ENCODE measurements at regions not wholly inside any gene's neighbourhood (a gene's known extent, or its start where the extent isn't known, plus 50 kb on each side); places are given as distances from the start of the nearest gene placed in this dataset.

DNA sequence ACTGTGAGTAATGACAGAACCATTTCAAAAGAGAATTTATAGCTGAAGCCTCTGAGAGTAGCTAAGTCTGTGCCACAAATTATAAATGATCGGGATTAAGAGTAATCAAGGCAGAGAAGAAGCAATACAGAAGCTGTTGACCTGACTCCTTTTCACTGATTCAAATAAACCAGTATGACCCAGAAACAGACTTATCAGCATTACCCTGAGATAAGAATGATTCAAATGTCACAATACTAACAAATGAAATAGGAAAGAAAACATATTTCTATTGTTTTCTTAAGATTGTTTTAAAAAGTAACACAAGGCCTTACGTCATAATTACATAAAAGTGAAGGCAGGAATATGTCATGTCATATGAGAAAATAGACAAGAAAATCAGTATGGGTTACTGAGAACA is 1534.6 kb downstream of the SI start:
- ATAC-seq (no peak), DNase-seq (no peak)
- Histone ChIP-seq H3K4me1 (no peaks in the 10 kb centered on the region), H3K4me3 (no peak overlapping the region), H3K27me3 (ENCODE audit: insufficient read depth in 3 of 3, low read length in 2 of 3) (no peaks in the 10 kb centered on the region), H3K36me3 (ENCODE audit: insufficient read depth in 1 of 2, low read depth in 1 of 2) (no peaks in the 10 kb centered on the region), H3K9me3 (no peaks in the 10 kb centered on the region), H3K27ac (no peak overlapping the region)
- TF ChIP-seq, protein P1, sequence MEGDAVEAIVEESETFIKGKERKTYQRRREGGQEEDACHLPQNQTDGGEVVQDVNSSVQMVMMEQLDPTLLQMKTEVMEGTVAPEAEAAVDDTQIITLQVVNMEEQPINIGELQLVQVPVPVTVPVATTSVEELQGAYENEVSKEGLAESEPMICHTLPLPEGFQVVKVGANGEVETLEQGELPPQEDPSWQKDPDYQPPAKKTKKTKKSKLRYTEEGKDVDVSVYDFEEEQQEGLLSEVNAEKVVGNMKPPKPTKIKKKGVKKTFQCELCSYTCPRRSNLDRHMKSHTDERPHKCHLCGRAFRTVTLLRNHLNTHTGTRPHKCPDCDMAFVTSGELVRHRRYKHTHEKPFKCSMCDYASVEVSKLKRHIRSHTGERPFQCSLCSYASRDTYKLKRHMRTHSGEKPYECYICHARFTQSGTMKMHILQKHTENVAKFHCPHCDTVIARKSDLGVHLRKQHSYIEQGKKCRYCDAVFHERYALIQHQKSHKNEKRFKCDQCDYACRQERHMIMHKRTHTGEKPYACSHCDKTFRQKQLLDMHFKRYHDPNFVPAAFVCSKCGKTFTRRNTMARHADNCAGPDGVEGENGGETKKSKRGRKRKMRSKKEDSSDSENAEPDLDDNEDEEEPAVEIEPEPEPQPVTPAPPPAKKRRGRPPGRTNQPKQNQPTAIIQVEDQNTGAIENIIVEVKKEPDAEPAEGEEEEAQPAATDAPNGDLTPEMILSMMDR (IDR thresholded peaks at IDR 0.05): no peak
- intact Hi-C loops (cut with DNase I): no loop called here
- WGBS, 3 donors: 78 to 87% (median 86%) methylated on average over 2 of the region's 2 CpGs

DNA sequence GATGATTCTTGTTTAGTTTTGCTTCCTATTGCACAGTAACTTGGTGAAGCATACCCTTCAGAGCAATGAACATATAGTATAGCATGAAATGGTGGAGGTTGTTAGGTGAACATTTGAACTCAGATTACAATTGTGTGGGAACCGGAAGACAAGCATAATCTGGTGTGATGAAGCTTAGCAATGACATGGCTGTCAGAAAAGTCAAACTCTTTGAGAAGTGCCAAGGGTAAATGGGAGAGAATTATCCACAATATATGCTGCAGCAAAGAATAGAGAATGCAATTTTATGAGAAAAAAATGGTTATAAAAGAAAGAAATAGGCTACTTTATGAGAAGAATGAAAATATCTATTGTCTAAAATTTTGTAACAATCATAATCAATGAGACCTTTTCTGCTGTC is 1536.7 kb downstream of the SI start:
- Histone ChIP-seq H3K4me3 (no peak overlapping the region), H3K36me3 (ENCODE audit: insufficient read depth in 1 of 2, low read depth in 1 of 2) (no peaks in the 10 kb centered on the region), H3K9me3 (no peaks in the 10 kb centered on the region), H3K27ac (no peak overlapping the region), H3K27me3 (ENCODE audit: insufficient read depth in 3 of 3, low read length in 2 of 3) (no peaks in the 10 kb centered on the region), H3K4me1 (no peaks in the 10 kb centered on the region)
- WGBS, 3 donors: 33 to 40% (median 37%) methylated on average over 1 of the region's 1 CpG
- TF ChIP-seq, protein P1 (IDR thresholded peaks at IDR 0.05): no peak
- no peak for ATAC-seq
- no peak for DNase-seq
- intact Hi-C loops (cut with DNase I): no loop called here

DNA sequence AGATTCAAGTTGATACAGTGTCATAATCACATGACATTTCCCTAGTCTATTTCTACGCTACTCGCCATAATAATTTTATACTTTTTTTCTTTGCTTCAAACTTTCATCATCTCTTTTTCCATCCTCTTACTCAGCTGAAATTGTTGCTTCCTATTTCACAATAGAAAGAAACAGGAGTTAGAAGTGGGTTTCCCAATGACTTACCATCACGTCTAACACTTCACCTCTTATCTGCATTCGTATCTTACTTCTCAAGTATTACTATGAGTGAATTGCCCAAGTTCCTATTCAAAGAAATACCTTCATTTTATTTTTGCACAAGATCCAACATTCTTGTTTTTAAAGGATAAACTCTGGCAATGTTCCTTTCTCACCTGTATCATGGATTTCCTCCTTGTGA is 1539.9 kb downstream of the SI start:
- intact Hi-C loops (cut with DNase I): no loop called here
- no peak overlapping the region for H3K27ac ChIP-seq
- WGBS, 3 donors: 92 to 93% (median 92%) methylated on average over 4 of the region's 4 CpGs
- H3K27me3 ChIP-seq (ENCODE audit: insufficient read depth in 3 of 3, low read length in 2 of 3): no peaks in the 10 kb centered on the region
- H3K36me3 ChIP-seq (ENCODE audit: insufficient read depth in 1 of 2, low read depth in 1 of 2): no peaks in the 10 kb centered on the region
- no peak for DNase-seq
- H3K4me1 ChIP-seq: no peaks in the 10 kb centered on the region
- TF ChIP-seq, protein P1 (IDR thresholded peaks at IDR 0.05): no peak
- ATAC-seq: no peak
- no peak overlapping the region for H3K4me3 ChIP-seq
- H3K9me3 ChIP-seq: no peaks in the 10 kb centered on the region

DNA sequence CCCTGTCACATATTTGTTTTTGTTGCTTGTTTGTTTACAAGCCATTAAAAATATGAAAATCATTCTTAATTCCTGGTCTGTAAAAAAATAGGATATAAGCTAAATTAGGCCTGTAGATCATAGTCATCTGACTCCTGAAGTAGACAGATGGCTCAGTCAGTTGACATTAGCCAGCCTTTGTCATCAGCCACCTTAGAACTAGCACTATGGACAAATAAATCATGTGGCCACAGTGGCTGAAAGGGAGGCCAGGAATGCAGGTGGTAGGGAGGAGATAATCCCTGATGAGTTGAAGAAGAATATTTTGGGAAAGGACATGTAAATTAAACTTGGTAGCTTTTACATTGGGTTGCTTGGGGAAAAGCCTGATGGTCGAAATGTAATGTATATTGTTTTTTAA is 1544.9 kb downstream of the SI start:
- DNase-seq (no peak), ATAC-seq (no peak)
- H3K36me3 ChIP-seq (ENCODE audit: insufficient read depth in 1 of 2, low read depth in 1 of 2): no peaks in the 10 kb centered on the region
- H3K9me3 ChIP-seq: no peaks in the 10 kb centered on the region
- H3K4me1 ChIP-seq: no peaks in the 10 kb centered on the region
- no peak overlapping the region for H3K4me3 ChIP-seq
- intact Hi-C loops (cut with DNase I): no loop called here
- 66 to 72% (median 69%) methylated on average over 1 of the region's 1 CpG for WGBS, 3 donors
- H3K27me3 ChIP-seq (ENCODE audit: insufficient read depth in 3 of 3, low read length in 2 of 3): no peaks in the 10 kb centered on the region
- TF ChIP-seq, protein P1 (IDR thresholded peaks at IDR 0.05): no peak
- no peak overlapping the region for H3K27ac ChIP-seq

DNA sequence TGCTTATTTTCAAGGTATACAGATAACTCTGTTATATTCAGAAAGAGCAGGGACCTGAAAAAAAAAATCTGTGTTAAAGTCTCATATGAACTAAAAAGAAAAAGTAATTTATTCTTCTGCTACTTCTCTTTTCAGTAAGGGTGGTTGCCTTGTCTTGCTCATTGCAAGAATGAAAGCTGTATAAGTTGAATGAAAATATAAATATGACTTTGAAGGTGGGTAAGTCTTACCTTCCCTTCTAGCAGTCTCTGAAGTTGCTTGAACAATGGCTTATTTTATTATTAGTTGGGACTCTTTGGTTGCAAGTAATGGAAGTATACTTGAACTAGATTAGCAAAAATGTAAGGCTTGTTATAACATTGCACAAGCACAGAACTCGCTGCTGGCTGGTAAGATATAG is 1554.9 kb downstream of the SI start:
- intact Hi-C loops (cut with DNase I): no loop called here
- no peaks in the 10 kb centered on the region for H3K36me3 ChIP-seq (ENCODE audit: insufficient read depth in 1 of 2, low read depth in 1 of 2)
- TF ChIP-seq, protein P1 (IDR thresholded peaks at IDR 0.05): no peak
- H3K27ac ChIP-seq: no peak overlapping the region
- H3K27me3 ChIP-seq (ENCODE audit: insufficient read depth in 3 of 3, low read length in 2 of 3): no peaks in the 10 kb centered on the region
- H3K4me1 ChIP-seq: no peaks in the 10 kb centered on the region
- ATAC-seq (no peak), DNase-seq (no peak)
- WGBS, 3 donors: 71 to 83% (median 73%) methylated on average over 1 of the region's 1 CpG
- H3K9me3 ChIP-seq: no peaks in the 10 kb centered on the region
- H3K4me3 ChIP-seq: no peak overlapping the region

Measured in psoas muscle (tissue), 7 donors.